Naive thymus-derived CD4-positive, alpha-beta T cell (primary cell): ENCODE measurements at regions not wholly inside any gene's neighbourhood (a gene's known extent, or its start where the extent isn't known, plus 50 kb on each side); places are given as distances from the start of the nearest gene placed in this dataset.

ENCODE experiments used
- ATAC-seq: fragments of 150-1000 bp; cut with Tn5 transposase; 2 replicates; pipeline ENCODE4 v1.10.0; 2021; ENCODE audit warnings: mild to moderate bottlenecking, moderate library complexity
- CTCF ChIA-PET: fragments of 350-600 bp; sonication (Branson Sonifier 250); formaldehyde crosslinking; loops from one replicate; lab custom pipeline; 2021; ENCODE audit warnings: antibody characterized with exemption; lab: Charles Lee
- POLR2A ChIA-PET: fragments of 350-600 bp; sonication (Branson Sonifier 250); formaldehyde crosslinking; loops from one replicate; lab custom pipeline; 2021; ENCODE audit warnings: antibody characterized with exemption, inconsistent platforms; lab: Charles Lee
- DNase-seq, 9 donors: peaks; one replicate each; pipeline versions ENCODE4 v3.0.0 to v3.0.0-alpha.2; 2020 to 2022; ENCODE audit warnings: mixed read lengths in 1 of 9
- H3K27ac ChIP-seq: one replicate; pipeline ENCODE4 v1.7.0; 2013; ENCODE audit warnings: mild to moderate bottlenecking, low read depth, low read length, moderate library complexity
- H3K27me3 ChIP-seq, 2 donors: one replicate each; pipeline ENCODE4 v1.7.0; 2013; ENCODE audit warnings: low read length in 2 of 2, mild to moderate bottlenecking in 2 of 2, moderate library complexity in 2 of 2; ENCODE audit not compliant: control insufficient read depth in 2 of 2, insufficient read depth in 2 of 2
- H3K36me3 ChIP-seq, 3 experiments: 1 replicate in 2 of 3; 2 replicates in 1 of 3; pipeline ENCODE4 v1.7.0; 2013; ENCODE audit warnings: low read length in 3 of 3, mild to moderate bottlenecking in 3 of 3, moderate library complexity in 1 of 3; ENCODE audit not compliant: insufficient read depth in 3 of 3, control insufficient read depth in 2 of 3
- H3K4me1 ChIP-seq, 2 donors: one replicate each; pipeline ENCODE4 v1.7.0; 2013; ENCODE audit warnings: low read length in 2 of 2, mild to moderate bottlenecking in 2 of 2, moderate library complexity in 1 of 2; ENCODE audit not compliant: control insufficient read depth in 2 of 2, insufficient read depth in 2 of 2
- H3K4me3 ChIP-seq: 2 replicates; pipeline ENCODE4 v1.7.0; 2013; ENCODE audit warnings: mild to moderate bottlenecking, low read length
- H3K9me3 ChIP-seq, 3 experiments: 1 replicate in 2 of 3; 2 replicates in 1 of 3; pipeline ENCODE4 v1.7.0; 2013; ENCODE audit warnings: low read length in 3 of 3; ENCODE audit not compliant: control insufficient read depth in 2 of 3
- H3K27ac Mint-ChIP-seq, 9 donors: one replicate each; pipeline ENCODE4 v1.8.0; 2020 to 2022; ENCODE audit warnings: mixed read lengths in 9 of 9, mild to moderate bottlenecking in 8 of 9, moderate library complexity in 5 of 9, inconsistent platforms in 2 of 9
- H3K27me3 Mint-ChIP-seq, 5 donors: one replicate each; pipeline ENCODE4 v1.8.0; 2021 to 2022; ENCODE audit warnings: mixed read lengths in 5 of 5, mild to moderate bottlenecking in 1 of 5
- H3K36me3 Mint-ChIP-seq, 5 donors: one replicate each; pipeline ENCODE4 v1.8.0; 2020 to 2022; ENCODE audit warnings: mixed read lengths in 5 of 5, mild to moderate bottlenecking in 3 of 5, inconsistent platforms in 1 of 5
- H3K4me1 Mint-ChIP-seq, 7 donors: one replicate each; pipeline ENCODE4 v1.8.0; 2020 to 2022; ENCODE audit warnings: mixed read lengths in 7 of 7, mild to moderate bottlenecking in 3 of 7, inconsistent platforms in 1 of 7
- H3K4me3 Mint-ChIP-seq, 10 donors: one replicate each; pipeline ENCODE4 v1.8.0; 2020 to 2022; ENCODE audit warnings: mild to moderate bottlenecking in 10 of 10, mixed read lengths in 10 of 10, moderate library complexity in 6 of 10, inconsistent platforms in 2 of 10
- H3K9me3 Mint-ChIP-seq, 11 donors: one replicate each; pipeline ENCODE4 v1.8.0; 2020 to 2022; ENCODE audit warnings: mixed read lengths in 11 of 11, mild to moderate bottlenecking in 4 of 11, inconsistent platforms in 1 of 11, moderate library complexity in 1 of 11
- intact Hi-C, 2 donors: fragments of 100-400 bp; cut with micrococcal nuclease; formaldehyde crosslinking; loops; one replicate each; pipeline ENCODE4 v1.15.1; 2023

DNA sequence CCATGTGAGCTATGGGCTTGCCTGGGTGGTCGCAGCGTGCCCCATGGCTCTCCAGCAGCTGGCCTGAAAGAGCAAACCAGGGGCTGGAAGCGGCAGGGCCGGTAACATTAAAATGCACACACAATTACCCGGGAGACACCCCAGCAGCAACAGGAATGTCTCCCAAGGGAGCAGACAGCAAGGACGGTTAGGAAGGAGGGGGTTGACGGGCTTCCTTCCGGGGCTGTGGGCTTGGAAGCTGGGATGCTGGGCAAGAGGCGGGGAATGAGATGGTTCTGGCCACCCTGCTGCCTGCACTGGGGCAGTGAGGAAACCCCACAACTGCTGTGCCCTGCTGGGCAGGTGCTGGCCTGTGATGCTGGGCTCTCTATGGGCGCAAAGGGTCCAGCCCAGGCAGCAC lies 71.8 kb upstream of the ADAMTS2 start:
- Mint-ChIP-seq H3K27me3 (peaks cover 0 to 29% (median 8%) of the 10 kb centered on the region in 5 donors), H3K4me3 (no peak overlapping the region), H3K9me3 (peaks cover 0 to 2% (median 0%) of the 10 kb centered on the region in 11 donors), H3K4me1 (no peaks in the 10 kb centered on the region), H3K36me3 (no peaks in the 10 kb centered on the region), H3K27ac (no peak overlapping the region)
- ATAC-seq (no peak), DNase-seq (no peak)
- Histone ChIP-seq H3K4me1 (no peaks in the 10 kb centered on the region), H3K27me3 (no peaks in the 10 kb centered on the region), H3K36me3 (no peaks in the 10 kb centered on the region), H3K4me3 (no peak overlapping the region), H3K27ac (no peak overlapping the region), H3K9me3 (no peaks in the 10 kb centered on the region)
- ChIA-PET POLR2A (no interaction called here), CTCF (no interaction called here)
- intact Hi-C loops: no loop called here

GRCh38 chr5:179416114-179416822 lies 71.0 kb upstream of the ADAMTS2 start:
- Histone ChIP-seq H3K9me3 (no peaks in the 10 kb centered on the region), H3K27ac (no peak overlapping the region), H3K36me3 (no peaks in the 10 kb centered on the region), H3K4me1 (no peaks in the 10 kb centered on the region), H3K4me3 (no peak overlapping the region), H3K27me3 (no peaks in the 10 kb centered on the region)
- ChIA-PET CTCF (no interaction called here), POLR2A (no interaction called here)
- Mint-ChIP-seq H3K27me3 (peaks cover 0 to 21% (median 8%) of the 10 kb centered on the region in 5 donors), H3K4me3 (no peak overlapping the region), H3K27ac (no peak overlapping the region), H3K4me1 (no peaks in the 10 kb centered on the region), H3K9me3 (peaks cover 0 to 2% (median 0%) of the 10 kb centered on the region in 11 donors), H3K36me3 (no peaks in the 10 kb centered on the region)
- ATAC-seq (no peak), DNase-seq (no peak)
- intact Hi-C loops: no loop called here

DNA sequence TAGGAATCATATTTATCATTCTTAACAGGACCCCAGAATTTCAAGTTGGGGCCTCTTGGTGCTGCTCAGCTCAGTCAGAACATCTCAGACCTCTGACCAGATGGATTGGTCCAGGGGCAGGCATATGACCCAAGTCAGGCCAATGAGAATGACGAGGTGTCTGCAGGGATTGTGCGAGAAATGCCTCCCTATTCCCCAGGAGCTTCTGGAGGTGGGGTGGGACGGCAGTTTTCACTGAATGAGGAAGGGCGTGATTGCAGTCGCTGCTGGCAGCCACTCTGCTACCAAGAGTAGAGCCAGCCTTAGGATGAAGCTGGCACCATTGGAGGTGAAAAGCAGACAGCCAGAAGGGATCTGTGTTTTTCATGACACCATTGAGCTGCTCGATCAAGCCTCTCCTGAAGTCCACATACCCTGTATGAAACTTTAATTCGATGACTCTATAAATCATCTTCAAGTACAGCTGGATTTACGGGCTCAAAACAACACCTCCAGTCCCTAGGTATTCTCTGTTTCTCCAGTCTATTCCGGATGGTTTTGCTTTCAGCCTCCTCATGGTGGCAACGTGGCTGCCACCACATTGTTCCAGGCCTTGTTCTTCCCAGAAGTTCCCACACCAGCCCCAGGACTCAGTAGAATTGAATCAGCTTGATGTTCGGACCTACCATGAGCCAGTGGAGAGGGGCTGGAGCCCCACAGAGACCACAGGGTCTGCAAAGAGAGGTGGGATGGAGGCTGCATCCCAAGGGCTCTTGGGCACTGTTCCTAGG lies 70.2 kb upstream of the ADAMTS2 start:
- H3K4me3 ChIP-seq: no peak overlapping the region
- peaks cover 0 to 19% (median 8%) of the 10 kb centered on the region in 5 donors for H3K27me3 Mint-ChIP-seq
- POLR2A ChIA-PET: no interaction called here
- no peaks in the 10 kb centered on the region for H3K4me1 ChIP-seq
- H3K27ac Mint-ChIP-seq: no peak overlapping the region
- peaks cover 0 to 2% (median 0%) of the 10 kb centered on the region in 11 donors for H3K9me3 Mint-ChIP-seq
- no peaks in the 10 kb centered on the region for H3K36me3 ChIP-seq
- no peak for ATAC-seq
- H3K9me3 ChIP-seq: no peaks in the 10 kb centered on the region
- no peaks in the 10 kb centered on the region for H3K36me3 Mint-ChIP-seq
- intact Hi-C loops: no loop called here
- H3K27ac ChIP-seq: no peak overlapping the region
- no peaks in the 10 kb centered on the region for H3K4me1 Mint-ChIP-seq
- no peaks in the 10 kb centered on the region for H3K27me3 ChIP-seq
- DNase-seq: no peak
- CTCF ChIA-PET: no interaction called here
- H3K4me3 Mint-ChIP-seq: no peak overlapping the region

- ATAC-seq: no peak
- no peaks in the 10 kb centered on the region for H3K36me3 Mint-ChIP-seq
- H3K27ac Mint-ChIP-seq: no peak overlapping the region
- intact Hi-C loops: no loop called here
- H3K4me1 Mint-ChIP-seq: no peaks in the 10 kb centered on the region
- H3K9me3 Mint-ChIP-seq: peaks cover 0 to 2% (median 0%) of the 10 kb centered on the region in 11 donors
- ChIA-PET CTCF (no interaction called here), POLR2A (no interaction called here)
- H3K4me3 Mint-ChIP-seq: no peak overlapping the region
- Histone ChIP-seq H3K4me3 (no peak overlapping the region), H3K27me3 (no peaks in the 10 kb centered on the region), H3K4me1 (no peaks in the 10 kb centered on the region), H3K36me3 (no peaks in the 10 kb centered on the region), H3K9me3 (no peaks in the 10 kb centered on the region), H3K27ac (no peak overlapping the region)
- no peak for DNase-seq
- H3K27me3 Mint-ChIP-seq: peaks cover 0 to 19% (median 8%) of the 10 kb centered on the region in 5 donors
These were observed 69.4 kb upstream of the ADAMTS2 start for GRCh38 chr5:179414459-179415261.

DNA sequence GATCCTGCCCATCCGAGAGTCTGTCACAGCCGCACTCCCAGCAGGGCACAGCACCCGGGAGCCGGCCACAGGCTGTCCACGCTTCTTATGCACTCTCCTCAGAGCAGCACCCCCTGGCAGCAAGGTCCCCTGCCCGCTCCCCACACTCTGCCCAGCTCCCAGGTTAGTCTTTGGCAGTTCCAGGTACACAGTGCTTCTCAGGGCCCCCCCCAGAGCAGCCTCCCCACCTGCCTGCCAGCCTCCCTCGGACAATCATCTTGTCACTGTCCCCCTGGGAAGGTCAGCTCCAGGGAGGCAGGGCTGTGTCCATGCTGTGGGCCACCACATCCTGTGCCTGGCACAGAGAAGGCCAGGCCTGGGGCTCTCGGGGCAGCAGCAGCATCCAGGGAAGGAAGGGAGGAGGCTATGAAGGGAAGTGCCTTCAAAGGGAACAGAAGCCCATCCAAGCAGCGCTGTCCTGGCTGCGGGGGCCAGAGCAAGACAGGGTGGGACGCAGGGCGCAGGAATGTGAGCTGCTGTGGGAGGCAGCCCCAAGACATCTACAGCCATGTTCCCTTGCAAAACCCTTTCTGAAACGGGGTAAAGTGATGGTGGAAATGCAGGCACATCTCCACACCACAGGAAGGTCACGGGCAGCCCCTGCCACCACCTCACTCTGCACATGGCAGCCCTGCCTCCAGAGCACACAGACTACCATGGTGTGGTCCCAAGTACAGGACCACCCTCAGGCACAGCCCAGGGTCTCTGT lies 68.6 kb upstream of the ADAMTS2 start:
- ChIA-PET POLR2A (no interaction called here), CTCF (no interaction called here)
- Mint-ChIP-seq H3K36me3 (no peaks in the 10 kb centered on the region), H3K27ac (no peak overlapping the region), H3K27me3 (peaks cover 0 to 19% (median 8%) of the 10 kb centered on the region in 5 donors), H3K4me3 (no peak overlapping the region), H3K4me1 (no peaks in the 10 kb centered on the region), H3K9me3 (peaks cover 0 to 2% (median 0%) of the 10 kb centered on the region in 11 donors)
- Histone ChIP-seq H3K4me1 (no peaks in the 10 kb centered on the region), H3K36me3 (no peaks in the 10 kb centered on the region), H3K27me3 (no peaks in the 10 kb centered on the region), H3K27ac (no peak overlapping the region), H3K4me3 (no peak overlapping the region), H3K9me3 (no peaks in the 10 kb centered on the region)
- intact Hi-C loops: no loop called here
- no peak for DNase-seq
- no peak for ATAC-seq

- no peak overlapping the region for H3K27ac Mint-ChIP-seq
- H3K4me3 Mint-ChIP-seq: no peak overlapping the region
- no peak overlapping the region for H3K27ac ChIP-seq
- no peaks in the 10 kb centered on the region for H3K4me1 ChIP-seq
- ChIA-PET POLR2A (no interaction called here), CTCF (no interaction called here)
- H3K36me3 ChIP-seq: no peaks in the 10 kb centered on the region
- peaks cover 0 to 19% (median 8%) of the 10 kb centered on the region in 5 donors for H3K27me3 Mint-ChIP-seq
- no peaks in the 10 kb centered on the region for H3K27me3 ChIP-seq
- H3K9me3 ChIP-seq: no peaks in the 10 kb centered on the region
- no peak overlapping the region for H3K4me3 ChIP-seq
- H3K9me3 Mint-ChIP-seq: peaks cover 0 to 2% (median 0%) of the 10 kb centered on the region in 11 donors
- H3K4me1 Mint-ChIP-seq: no peaks in the 10 kb centered on the region
- no peaks in the 10 kb centered on the region for H3K36me3 Mint-ChIP-seq
- intact Hi-C loops: no loop called here
- DNase-seq (no peak), ATAC-seq (no peak)
These were observed 67.9 kb upstream of the ADAMTS2 start for GRCh38 chr5:179413086-179413690.
